ENCODE measurements at regions not wholly inside any gene's neighbourhood (a gene's known extent, or its start where the extent isn't known, plus 50 kb on each side); places are given as distances from the start of the nearest gene placed in this dataset.

DNA sequence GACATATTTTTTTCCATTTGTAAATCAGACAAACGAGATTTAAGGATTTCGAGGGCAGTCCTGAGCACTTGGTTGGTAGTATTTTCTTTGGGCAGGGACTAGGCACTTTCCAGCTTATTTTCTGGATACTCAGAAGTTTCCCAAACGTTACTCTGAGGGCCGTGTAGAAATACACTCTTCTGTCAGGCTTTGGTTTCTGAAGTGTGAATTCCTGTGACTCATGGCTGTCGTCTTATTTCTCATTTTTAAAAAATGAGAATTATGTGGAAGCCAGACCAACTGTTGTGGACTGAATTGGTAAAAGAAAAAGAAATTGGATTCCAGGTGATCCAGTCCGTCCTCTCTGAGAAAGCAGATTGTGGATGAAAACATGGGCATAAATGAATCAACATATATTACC, 658.6 kb upstream of the FANCL start:
- WGBS (ENCODE audit: insufficient coverage) = 61% methylated on average over 4 of the region's 6 CpGs
- TF ChIP-seq, protein P1, sequence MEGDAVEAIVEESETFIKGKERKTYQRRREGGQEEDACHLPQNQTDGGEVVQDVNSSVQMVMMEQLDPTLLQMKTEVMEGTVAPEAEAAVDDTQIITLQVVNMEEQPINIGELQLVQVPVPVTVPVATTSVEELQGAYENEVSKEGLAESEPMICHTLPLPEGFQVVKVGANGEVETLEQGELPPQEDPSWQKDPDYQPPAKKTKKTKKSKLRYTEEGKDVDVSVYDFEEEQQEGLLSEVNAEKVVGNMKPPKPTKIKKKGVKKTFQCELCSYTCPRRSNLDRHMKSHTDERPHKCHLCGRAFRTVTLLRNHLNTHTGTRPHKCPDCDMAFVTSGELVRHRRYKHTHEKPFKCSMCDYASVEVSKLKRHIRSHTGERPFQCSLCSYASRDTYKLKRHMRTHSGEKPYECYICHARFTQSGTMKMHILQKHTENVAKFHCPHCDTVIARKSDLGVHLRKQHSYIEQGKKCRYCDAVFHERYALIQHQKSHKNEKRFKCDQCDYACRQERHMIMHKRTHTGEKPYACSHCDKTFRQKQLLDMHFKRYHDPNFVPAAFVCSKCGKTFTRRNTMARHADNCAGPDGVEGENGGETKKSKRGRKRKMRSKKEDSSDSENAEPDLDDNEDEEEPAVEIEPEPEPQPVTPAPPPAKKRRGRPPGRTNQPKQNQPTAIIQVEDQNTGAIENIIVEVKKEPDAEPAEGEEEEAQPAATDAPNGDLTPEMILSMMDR (IDR thresholded peaks at IDR 0.05) = no peak
- TF ChIP-seq EZH2 (IDR thresholded peaks at IDR 0.05; ENCODE audit: borderline replicate concordance, insufficient read depth, low read depth, low read length, poor library complexity, severe bottlenecking) = no peak
- H3K9ac ChIP-seq (ENCODE audit: low read length) = no peak overlapping the region
- no peaks in the 10 kb centered on the region for H4K20me1 ChIP-seq (ENCODE audit: control insufficient read depth, insufficient read depth, low read length, poor library complexity, severe bottlenecking)
- H3K27ac Mint-ChIP-seq = no peak overlapping the region
- no peak for ATAC-seq (ENCODE audit: low read depth)
- POLR2A ChIA-PET = no interaction called here
- no peaks in the 10 kb centered on the region for H3K9me3 Mint-ChIP-seq (ENCODE audit: insufficient read depth)
- H3K4me3 Mint-ChIP-seq = no peak overlapping the region
- no peaks in the 10 kb centered on the region for H3K4me1 Mint-ChIP-seq
- no peak overlapping the region for H3K4me2 ChIP-seq (replicated peaks; ENCODE audit: low read depth, low read length, poor library complexity, severe bottlenecking)
- intact Hi-C loops (cut with micrococcal nuclease) = no loop called here
- no peaks in the 10 kb centered on the region for H3K79me2 ChIP-seq (ENCODE audit: control insufficient read depth, insufficient read depth, low read length)
- no peaks in the 10 kb centered on the region for H3K9me3 ChIP-seq (ENCODE audit: control extremely low read depth in 1 of 3, control insufficient read depth in 2 of 3, insufficient read depth in 1 of 3, low read length in 2 of 3)
- H2AFZ ChIP-seq (ENCODE audit: insufficient read depth, low read depth, low read length, poor library complexity, severe bottlenecking) = no peak overlapping the region
- peaks cover 0 to 6% (median 0%) of the 10 kb centered on the region in 4 experiments for H3K27me3 ChIP-seq (replicated peaks in 1 of 4; ENCODE audit: control extremely low read depth in 1 of 4, control insufficient read depth in 3 of 4, insufficient read depth in 4 of 4, low read length in 3 of 4)
- DNase-seq = no peak
- H3K27me3 Mint-ChIP-seq = peaks cover 20% of the 10 kb centered on the region
- H3K4me1 ChIP-seq (ENCODE audit: control insufficient read depth in 2 of 2, insufficient read depth in 2 of 2, low read length in 2 of 2) = no peaks in the 10 kb centered on the region
- no peaks in the 10 kb centered on the region for H3K36me3 ChIP-seq (replicated peaks in 1 of 2; ENCODE audit: control extremely low read depth in 1 of 2, control insufficient read depth in 1 of 2, extremely low read depth in 1 of 2, insufficient read depth in 2 of 2, low read length in 1 of 2)
- CTCF ChIA-PET = interaction anchor here (1.3 kb wide), 1 partner anchor 60 kb away, joined by 3 read pairs; no protein-coding TSS in a partner anchor
- no peak overlapping the region for H3K4me3 ChIP-seq (ENCODE audit: control extremely low read depth in 1 of 5, extremely low read depth in 1 of 5, insufficient read depth in 1 of 5, low read depth in 2 of 5, low read length in 4 of 5)
- no peak overlapping the region for H3K27ac ChIP-seq (ENCODE audit: low read length in 2 of 2)

DNA sequence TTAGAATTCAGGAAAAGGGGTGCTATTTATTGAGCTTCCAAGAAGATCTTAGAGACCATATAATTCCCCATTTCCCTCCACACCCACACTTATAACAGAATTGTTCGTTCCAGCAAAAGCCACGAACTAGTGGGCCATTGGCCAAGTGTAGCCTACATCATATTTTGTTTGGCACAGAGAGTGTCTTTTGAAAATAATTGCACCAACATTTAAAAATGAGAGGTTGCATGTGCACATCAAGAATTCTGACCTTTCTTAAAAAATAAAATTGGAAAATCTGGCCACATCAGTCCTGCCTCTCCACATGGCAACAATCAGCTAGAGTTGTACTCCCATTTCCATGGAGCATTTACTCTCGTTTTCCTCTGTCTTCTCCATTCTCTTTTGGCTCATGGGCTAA, 655.5 kb upstream of the FANCL start:
- no peak for DNase-seq
- CTCF ChIA-PET = no interaction called here
- no peaks in the 10 kb centered on the region for H3K9me3 Mint-ChIP-seq (ENCODE audit: insufficient read depth)
- Histone ChIP-seq H3K4me1 (ENCODE audit: control insufficient read depth in 2 of 2, insufficient read depth in 2 of 2, low read length in 2 of 2) (no peaks in the 10 kb centered on the region), H3K36me3 (replicated peaks in 1 of 2; ENCODE audit: control extremely low read depth in 1 of 2, control insufficient read depth in 1 of 2, extremely low read depth in 1 of 2, insufficient read depth in 2 of 2, low read length in 1 of 2) (no peaks in the 10 kb centered on the region), H3K4me2 (replicated peaks; ENCODE audit: low read depth, low read length, poor library complexity, severe bottlenecking) (no peak overlapping the region), H3K9ac (ENCODE audit: low read length) (no peak overlapping the region), H3K79me2 (ENCODE audit: control insufficient read depth, insufficient read depth, low read length) (no peaks in the 10 kb centered on the region), H3K27ac (ENCODE audit: low read length in 2 of 2) (no peak overlapping the region), H3K27me3 (replicated peaks in 1 of 4; ENCODE audit: control extremely low read depth in 1 of 4, control insufficient read depth in 3 of 4, insufficient read depth in 4 of 4, low read length in 3 of 4) (peaks cover 0 to 12% (median 0%) of the 10 kb centered on the region in 4 experiments), H3K4me3 (ENCODE audit: control extremely low read depth in 1 of 5, extremely low read depth in 1 of 5, insufficient read depth in 1 of 5, low read depth in 2 of 5, low read length in 4 of 5) (no peak overlapping the region), H3K9me3 (ENCODE audit: control extremely low read depth in 1 of 3, control insufficient read depth in 2 of 3, insufficient read depth in 1 of 3, low read length in 2 of 3) (no peaks in the 10 kb centered on the region), H2AFZ (ENCODE audit: insufficient read depth, low read depth, low read length, poor library complexity, severe bottlenecking) (no peak overlapping the region), H4K20me1 (ENCODE audit: control insufficient read depth, insufficient read depth, low read length, poor library complexity, severe bottlenecking) (no peaks in the 10 kb centered on the region)
- no peak overlapping the region for H3K27ac Mint-ChIP-seq
- no peak for ATAC-seq (ENCODE audit: low read depth)
- no peak overlapping the region for H3K4me3 Mint-ChIP-seq
- no peaks in the 10 kb centered on the region for H3K4me1 Mint-ChIP-seq
- no CpG with 5 or more reads among the region's 3 CpGs for WGBS (ENCODE audit: insufficient coverage)
- TF ChIP-seq, protein P1 (IDR thresholded peaks at IDR 0.05) = no peak
- no peak for TF ChIP-seq EZH2 (IDR thresholded peaks at IDR 0.05; ENCODE audit: borderline replicate concordance, insufficient read depth, low read depth, low read length, poor library complexity, severe bottlenecking)
- POLR2A ChIA-PET = no interaction called here
- H3K27me3 Mint-ChIP-seq = peaks cover 24% of the 10 kb centered on the region
- intact Hi-C loops (cut with micrococcal nuclease) = no loop called here
